ENCODE measurements at regions not wholly inside any gene's neighbourhood (a gene's known extent, or its start where the extent isn't known, plus 50 kb on each side); places are given as distances from the start of the nearest gene placed in this dataset.

GRCh38 chr3:65091565-65091964, 403.8 kb upstream of the ADAMTS9 start:
- Mint-ChIP-seq H3K27ac (ENCODE audit: unreplicated experiment) (no peak overlapping the region), H3K36me3 (ENCODE audit: low read depth, unreplicated experiment) (peaks cover 4% of the 10 kb centered on the region), H3K27me3 (ENCODE audit: unreplicated experiment) (no peaks in the 10 kb centered on the region)

GRCh38 chr3:65083240-65083639, 395.4 kb upstream of the ADAMTS9 start:
- peaks cover 24% of the 10 kb centered on the region for H3K4me1 Mint-ChIP-seq (ENCODE audit: unreplicated experiment)
- no peaks in the 10 kb centered on the region for H3K9me3 Mint-ChIP-seq (ENCODE audit: unreplicated experiment)
- TF ChIP-seq CTCF (IDR thresholded peaks at IDR 0.05; ENCODE audit: unreplicated experiment): no peak
- peaks cover 9% of the 10 kb centered on the region for H3K27me3 Mint-ChIP-seq (ENCODE audit: unreplicated experiment)
- H3K36me3 Mint-ChIP-seq (ENCODE audit: low read depth, unreplicated experiment): no peaks in the 10 kb centered on the region
- DNase-seq (ENCODE audit: low spot score): no peak
- H3K4me3 Mint-ChIP-seq (ENCODE audit: unreplicated experiment): no peak overlapping the region
- peak overlapping the region; percentile 38 for H3K27ac Mint-ChIP-seq (ENCODE audit: unreplicated experiment)

More at GRCh38 chr3:65091565-65091964, 403.8 kb upstream of the ADAMTS9 start:
- no peaks in the 10 kb centered on the region for H3K9me3 Mint-ChIP-seq (ENCODE audit: unreplicated experiment)
- no peak for DNase-seq (ENCODE audit: low spot score)
- H3K4me1 Mint-ChIP-seq (ENCODE audit: unreplicated experiment): no peaks in the 10 kb centered on the region
- TF ChIP-seq CTCF (IDR thresholded peaks at IDR 0.05; ENCODE audit: unreplicated experiment): no peak
- H3K4me3 Mint-ChIP-seq (ENCODE audit: unreplicated experiment): no peak overlapping the region

- Mint-ChIP-seq H3K4me3 (ENCODE audit: unreplicated experiment) (no peak overlapping the region), H3K27ac (ENCODE audit: unreplicated experiment) (no peak overlapping the region), H3K36me3 (ENCODE audit: low read depth, unreplicated experiment) (no peaks in the 10 kb centered on the region), H3K27me3 (ENCODE audit: unreplicated experiment) (peaks cover 9% of the 10 kb centered on the region), H3K9me3 (ENCODE audit: unreplicated experiment) (no peaks in the 10 kb centered on the region), H3K4me1 (ENCODE audit: unreplicated experiment) (peaks cover 24% of the 10 kb centered on the region)
- TF ChIP-seq CTCF (IDR thresholded peaks at IDR 0.05; ENCODE audit: unreplicated experiment): no peak
- DNase-seq (ENCODE audit: low spot score): no peak
Measured at GRCh38 chr3:65081536-65081935, 393.7 kb upstream of the ADAMTS9 start.

GRCh38 chr3:65080432-65080831, 392.6 kb upstream of the ADAMTS9 start:
- H3K36me3 Mint-ChIP-seq (ENCODE audit: low read depth, unreplicated experiment): no peaks in the 10 kb centered on the region
- peaks cover 9% of the 10 kb centered on the region for H3K27me3 Mint-ChIP-seq (ENCODE audit: unreplicated experiment)
- H3K9me3 Mint-ChIP-seq (ENCODE audit: unreplicated experiment): no peaks in the 10 kb centered on the region
- no peak for DNase-seq (ENCODE audit: low spot score)
- TF ChIP-seq CTCF (IDR thresholded peaks at IDR 0.05; ENCODE audit: unreplicated experiment): no peak
- H3K4me1 Mint-ChIP-seq (ENCODE audit: unreplicated experiment): peaks cover 24% of the 10 kb centered on the region
- H3K4me3 Mint-ChIP-seq (ENCODE audit: unreplicated experiment): no peak overlapping the region
- H3K27ac Mint-ChIP-seq (ENCODE audit: unreplicated experiment): no peak overlapping the region

- Mint-ChIP-seq H3K4me3 (ENCODE audit: unreplicated experiment) (no peak overlapping the region), H3K36me3 (ENCODE audit: low read depth, unreplicated experiment) (no peaks in the 10 kb centered on the region), H3K4me1 (ENCODE audit: unreplicated experiment) (peaks cover 24% of the 10 kb centered on the region), H3K9me3 (ENCODE audit: unreplicated experiment) (no peaks in the 10 kb centered on the region), H3K27me3 (ENCODE audit: unreplicated experiment) (peaks cover 9% of the 10 kb centered on the region), H3K27ac (ENCODE audit: unreplicated experiment) (no peak overlapping the region)
- no peak for TF ChIP-seq CTCF (IDR thresholded peaks at IDR 0.05; ENCODE audit: unreplicated experiment)
- no peak for DNase-seq (ENCODE audit: low spot score)
Measured at GRCh38 chr3:65079560-65079959, 391.8 kb upstream of the ADAMTS9 start.

All from endothelial cell (in vitro differentiated cells).